H9 (cell line): ENCODE measurements at regions not wholly inside any gene's neighbourhood (a gene's known extent, or its start where the extent isn't known, plus 50 kb on each side); places are given as distances from the start of the nearest gene placed in this dataset.

ENCODE experiments used
- DNase-seq: peaks from one replicate; pipeline ENCODE4 v3.0.0-alpha.2; 2017
- H2AFZ ChIP-seq: one replicate; pipeline ENCODE4 v1.6.1; 2013; ENCODE audit warnings: mild to moderate bottlenecking, low read length, control low read depth, moderate library complexity
- H2AK5ac ChIP-seq: 2 replicates; pipeline ENCODE4 v1.6.1; 2013; ENCODE audit warnings: low read length, control low read depth, mixed read lengths; ENCODE audit not compliant: insufficient read length
- H2BK120ac ChIP-seq: one replicate; pipeline ENCODE4 v1.6.1; 2013; ENCODE audit warnings: low read depth, mild to moderate bottlenecking, low read length, control low read depth, inconsistent platforms; ENCODE audit not compliant: poor library complexity, severe bottlenecking
- H2BK12ac ChIP-seq: 2 replicates; pipeline ENCODE4 v1.6.1; 2013; ENCODE audit warnings: low read length, control low read depth, mixed read lengths, low read depth; ENCODE audit not compliant: insufficient read length
- H2BK15ac ChIP-seq: 2 replicates; pipeline ENCODE4 v1.6.1; 2013; ENCODE audit warnings: low read depth, low read length, control low read depth
- H2BK20ac ChIP-seq: one replicate; pipeline ENCODE4 v1.6.1; 2013; ENCODE audit warnings: low read depth, mild to moderate bottlenecking, low read length, control low read depth, inconsistent platforms; ENCODE audit not compliant: poor library complexity, severe bottlenecking
- H2BK5ac ChIP-seq: 2 replicates; pipeline ENCODE4 v1.6.1; 2013; ENCODE audit warnings: low read length, control low read depth, mixed read lengths; ENCODE audit not compliant: insufficient read length
- H3K14ac ChIP-seq: 2 replicates; pipeline ENCODE4 v1.6.1; 2013; ENCODE audit warnings: low read length, control low read depth; ENCODE audit not compliant: insufficient read depth
- H3K18ac ChIP-seq: 2 replicates; pipeline ENCODE4 v1.6.1; 2013; ENCODE audit warnings: low read depth, mild to moderate bottlenecking, mixed read lengths, low read length, control low read depth; ENCODE audit not compliant: insufficient read length
- H3K23ac ChIP-seq: 2 replicates; pipeline ENCODE4 v1.6.1; 2013; ENCODE audit warnings: low read length, control low read depth, mixed read lengths, low read depth; ENCODE audit not compliant: insufficient read length
- H3K23me2 ChIP-seq: 2 replicates; pipeline ENCODE4 v1.6.1; 2013; ENCODE audit warnings: low read depth, mild to moderate bottlenecking, mixed read lengths, low read length, control low read depth; ENCODE audit not compliant: insufficient read length, poor library complexity, severe bottlenecking
- H3K27ac ChIP-seq: 2 replicates; pipeline ENCODE4 v1.5.1; 2013; ENCODE audit warnings: low read length, control low read depth, mixed read lengths, low read depth; ENCODE audit not compliant: insufficient read length
- H3K27me3 ChIP-seq: 2 replicates; pipeline ENCODE4 v1.6.1; 2013; ENCODE audit warnings: low read length, control low read depth, inconsistent platforms; ENCODE audit not compliant: insufficient read depth
- H3K4ac ChIP-seq: 2 replicates; pipeline ENCODE4 v1.6.1; 2013; ENCODE audit warnings: low read depth, mild to moderate bottlenecking, control low read depth, inconsistent platforms, low read length, moderate library complexity
- H3K4me1 ChIP-seq: 2 replicates; pipeline ENCODE4 v1.6.1; 2013; ENCODE audit warnings: low read length, control low read depth, inconsistent platforms; ENCODE audit not compliant: insufficient read depth
- H3K4me2 ChIP-seq: 2 replicates; pipeline ENCODE4 v1.6.1; 2013; ENCODE audit warnings: low read length, control low read depth, mixed read lengths; ENCODE audit not compliant: insufficient read length, insufficient read depth
- H3K56ac ChIP-seq: 2 replicates; pipeline ENCODE4 v1.6.1; 2013; ENCODE audit warnings: low read depth, mild to moderate bottlenecking, mixed read lengths, low read length, control low read depth; ENCODE audit not compliant: insufficient read length
- H3K79me1 ChIP-seq: 2 replicates; pipeline ENCODE4 v1.6.1; 2013; ENCODE audit warnings: low read depth, mild to moderate bottlenecking, moderate library complexity, low read length, control low read depth, inconsistent platforms; ENCODE audit not compliant: insufficient read depth, poor library complexity, severe bottlenecking
- H3K79me2 ChIP-seq: 2 replicates; pipeline ENCODE4 v1.6.1; 2013; ENCODE audit warnings: low read length, control low read depth, inconsistent platforms; ENCODE audit not compliant: insufficient read depth
- H3K9ac ChIP-seq: 2 replicates; pipeline ENCODE4 v1.6.1; 2013; ENCODE audit warnings: low read length, control low read depth, mixed read lengths; ENCODE audit not compliant: insufficient read length; ENCODE audit errors: extremely low read depth
- H3K9me3 ChIP-seq: one replicate; pipeline ENCODE4 v1.6.1; 2013; ENCODE audit warnings: low read depth, low read length, inconsistent platforms; ENCODE audit not compliant: control insufficient read depth
- H3T11ph ChIP-seq: one replicate; pipeline ENCODE4 v1.6.1; 2013; ENCODE audit warnings: mild to moderate bottlenecking, low read length, control low read depth, inconsistent platforms
- H4K20me1 ChIP-seq: one replicate; pipeline ENCODE4 v1.6.1; 2013; ENCODE audit not compliant: control insufficient read depth, insufficient read length, insufficient read depth
- H4K5ac ChIP-seq: 2 replicates; pipeline ENCODE4 v1.6.1; 2013; ENCODE audit warnings: low read depth, mild to moderate bottlenecking, mixed read lengths, low read length, control low read depth; ENCODE audit not compliant: insufficient read length
- H4K8ac ChIP-seq: replicated peaks from 2 replicates; pipeline ENCODE4 v1.6.1; 2013; ENCODE audit warnings: low read length, control low read depth, mixed read lengths, low read depth; ENCODE audit not compliant: insufficient read length
- H4K91ac ChIP-seq: 2 replicates; pipeline ENCODE4 v1.6.1; 2013; ENCODE audit warnings: low read depth, mild to moderate bottlenecking, moderate library complexity, mixed read lengths, low read length, control low read depth; ENCODE audit not compliant: insufficient read length
- H3K27ac Mint-ChIP-seq, 3 experiments: 2 replicates in 2 of 3; 3 replicates in 1 of 3; pipeline ENCODE4 v1.8.0; 2020 to 2021; ENCODE audit warnings: mixed read lengths in 3 of 3, mild to moderate bottlenecking in 1 of 3, moderate library complexity in 1 of 3
- H3K27me3 Mint-ChIP-seq: 2 replicates; pipeline ENCODE4 v1.8.0; 2021; ENCODE audit warnings: low read depth, mild to moderate bottlenecking, moderate library complexity, mixed read lengths
- H3K36me3 Mint-ChIP-seq, 3 experiments: 2 replicates in 2 of 3; 3 replicates in 1 of 3; pipeline ENCODE4 v1.8.0; 2020 to 2021; ENCODE audit warnings: low read depth in 3 of 3, mixed read lengths in 3 of 3; ENCODE audit not compliant: insufficient read depth in 1 of 3
- H3K4me1 Mint-ChIP-seq, 2 experiments: 2 replicates each; pipeline ENCODE4 v1.8.0; 2020; ENCODE audit warnings: mixed read lengths in 2 of 2
- H3K4me3 Mint-ChIP-seq, 2 experiments: 2 replicates in 1 of 2; 3 replicates in 1 of 2; pipeline ENCODE4 v1.8.0; 2020 to 2021; ENCODE audit warnings: mild to moderate bottlenecking in 2 of 2, mixed read lengths in 2 of 2, moderate library complexity in 1 of 2
- H3K9me3 Mint-ChIP-seq, 2 experiments: 2 replicates in 1 of 2; 3 replicates in 1 of 2; pipeline ENCODE4 v1.8.0; 2020; ENCODE audit warnings: mild to moderate bottlenecking in 2 of 2, mixed read lengths in 2 of 2, moderate library complexity in 1 of 2
- CTCF ChIP-seq: fragments of 200-600 bp; sonication (generic); conservative IDR thresholded peaks from 3 replicates; pipeline ENCODE4 v1.8.0; 2021; ENCODE audit warnings: antibody characterized with exemption, mild to moderate bottlenecking
- WGBS: extraction: QIAGEN DNeasy Blood & Tissue Kit; methylation state at CpG from one replicate; pipeline ENCODE4 v1.1.7; 2013; ENCODE audit warnings: missing lambda C conversion rate, low lambda C conversion rate, mixed read lengths; ENCODE audit not compliant: insufficient read length; ENCODE audit errors: extremely low coverage; 5-methylcytosine and 5-hydroxymethylcytosine counted together

DNA sequence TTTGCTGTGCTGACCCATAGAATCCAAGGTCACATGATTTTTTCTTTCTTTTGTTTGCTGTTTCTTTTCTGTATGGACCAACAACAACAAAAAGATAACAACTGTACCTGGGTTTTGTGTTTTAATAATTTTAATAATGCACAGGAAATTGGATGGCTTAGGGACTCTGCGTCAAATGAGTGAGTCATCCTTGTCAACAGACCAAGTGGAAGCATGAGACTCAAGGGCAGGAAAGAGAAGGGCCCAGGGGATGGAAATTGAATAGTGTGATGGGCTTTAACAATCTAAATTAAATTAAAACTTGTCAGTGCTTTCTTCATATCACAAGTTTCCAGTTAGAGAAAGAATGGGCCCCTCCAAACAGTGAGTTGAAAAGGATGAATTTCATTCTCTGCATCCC lies 413.0 kb downstream of the PREX1 start:
- H3K4me1 Mint-ChIP-seq, result 0 out of 4 replicates have a peak, but pooled peaks cover 0 to 3% of the 10 kb centered on the region in 2 experiments
- H3K4ac ChIP-seq, result no peak overlapping the region
- H3K27ac Mint-ChIP-seq, result no peak overlapping the region
- H3K56ac ChIP-seq, result no peak overlapping the region
- H2BK120ac ChIP-seq, result no peak overlapping the region
- no peak overlapping the region for H4K91ac ChIP-seq
- H3K27ac ChIP-seq, result no peak overlapping the region
- WGBS, result no CpG with 5 or more reads among the region's 1 CpG
- H3K36me3 Mint-ChIP-seq, result no peaks in the 10 kb centered on the region
- no peak for DNase-seq
- TF ChIP-seq CTCF, result no peak
- no peak overlapping the region for H4K8ac ChIP-seq
- H3K4me2 ChIP-seq, result no peak overlapping the region
- no peaks in the 10 kb centered on the region for H3K79me2 ChIP-seq
- H3K23ac ChIP-seq, result no peak overlapping the region
- H3K14ac ChIP-seq, result no peak overlapping the region
- H3K27me3 ChIP-seq, result no peaks in the 10 kb centered on the region
- no peak overlapping the region for H2AK5ac ChIP-seq
- H4K5ac ChIP-seq, result no peak overlapping the region
- H3K9me3 Mint-ChIP-seq, result peaks cover 3 to 8% of the 10 kb centered on the region in 2 experiments; a peak in 4 of 5 replicates
- H2BK12ac ChIP-seq, result no peak overlapping the region
- no peak overlapping the region for H2BK15ac ChIP-seq
- no peaks in the 10 kb centered on the region for H3K9me3 ChIP-seq
- no peaks in the 10 kb centered on the region for H3K79me1 ChIP-seq
- no peak overlapping the region for H3K9ac ChIP-seq
- H3K4me1 ChIP-seq, result no peaks in the 10 kb centered on the region
- no peak overlapping the region for H3K4me3 Mint-ChIP-seq
- H4K20me1 ChIP-seq, result no peaks in the 10 kb centered on the region
- H3T11ph ChIP-seq, result no peak overlapping the region
- no peak overlapping the region for H2AFZ ChIP-seq
- H3K18ac ChIP-seq, result no peak overlapping the region
- no peaks in the 10 kb centered on the region for H3K23me2 ChIP-seq
- H2BK5ac ChIP-seq, result no peak overlapping the region
- peaks cover 7% of the 10 kb centered on the region for H3K27me3 Mint-ChIP-seq
- no peak overlapping the region for H2BK20ac ChIP-seq
